Mammary epithelial cell (primary cell): ENCODE measurements at regions not wholly inside any gene's neighbourhood (a gene's known extent, or its start where the extent isn't known, plus 50 kb on each side); places are given as distances from the start of the nearest gene placed in this dataset.

ENCODE experiments used
- EZH2 ChIP-seq: IDR thresholded peaks from 2 replicates; pipeline ENCODE4 v1.6.1; 2012; ENCODE audit warnings: low read length, inconsistent platforms, borderline replicate concordance
- TF ChIP-seq, protein P1 (sequence below), 2 donors: IDR thresholded peaks in 1 of 2; conservative IDR thresholded peaks in 1 of 2; 2 replicates each; pipeline ENCODE4 v1.5.1; 2011 to 2012; ENCODE audit warnings: inconsistent platforms in 2 of 2, low read length in 2 of 2, mild to moderate bottlenecking in 2 of 2, control low read depth in 1 of 2, low read depth in 1 of 2; ENCODE audit not compliant: insufficient read depth in 1 of 2; ENCODE audit errors: extremely low read depth in 1 of 2

DNA sequence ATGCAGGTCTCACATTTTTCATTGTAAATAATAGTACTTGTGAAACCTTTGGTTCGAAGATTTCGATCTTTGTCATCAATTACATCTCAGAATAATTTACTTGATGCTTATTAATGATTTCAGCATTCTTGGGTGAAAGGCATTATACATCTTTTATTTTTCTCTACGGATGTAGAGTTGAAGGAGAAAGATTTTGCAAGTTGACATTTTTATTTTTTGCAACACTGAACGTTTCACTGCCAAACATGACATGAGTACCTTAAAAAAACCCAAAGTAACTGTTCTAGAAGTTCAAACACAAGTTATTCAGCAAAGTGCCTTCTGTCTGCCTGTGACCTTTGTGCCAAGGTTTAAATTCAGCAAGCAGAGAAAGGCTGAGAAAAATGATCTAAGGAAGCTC lies 97.3 kb upstream of the SGK1 start:
- TF ChIP-seq, protein P1, sequence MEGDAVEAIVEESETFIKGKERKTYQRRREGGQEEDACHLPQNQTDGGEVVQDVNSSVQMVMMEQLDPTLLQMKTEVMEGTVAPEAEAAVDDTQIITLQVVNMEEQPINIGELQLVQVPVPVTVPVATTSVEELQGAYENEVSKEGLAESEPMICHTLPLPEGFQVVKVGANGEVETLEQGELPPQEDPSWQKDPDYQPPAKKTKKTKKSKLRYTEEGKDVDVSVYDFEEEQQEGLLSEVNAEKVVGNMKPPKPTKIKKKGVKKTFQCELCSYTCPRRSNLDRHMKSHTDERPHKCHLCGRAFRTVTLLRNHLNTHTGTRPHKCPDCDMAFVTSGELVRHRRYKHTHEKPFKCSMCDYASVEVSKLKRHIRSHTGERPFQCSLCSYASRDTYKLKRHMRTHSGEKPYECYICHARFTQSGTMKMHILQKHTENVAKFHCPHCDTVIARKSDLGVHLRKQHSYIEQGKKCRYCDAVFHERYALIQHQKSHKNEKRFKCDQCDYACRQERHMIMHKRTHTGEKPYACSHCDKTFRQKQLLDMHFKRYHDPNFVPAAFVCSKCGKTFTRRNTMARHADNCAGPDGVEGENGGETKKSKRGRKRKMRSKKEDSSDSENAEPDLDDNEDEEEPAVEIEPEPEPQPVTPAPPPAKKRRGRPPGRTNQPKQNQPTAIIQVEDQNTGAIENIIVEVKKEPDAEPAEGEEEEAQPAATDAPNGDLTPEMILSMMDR (conservative IDR thresholded peaks at IDR 0.05 in 1 of 2, IDR thresholded peaks at IDR 0.05 in 1 of 2; ENCODE audit: extremely low read depth in 1 of 2, insufficient read depth in 1 of 2, low read depth in 1 of 2, low read length in 2 of 2), result no peak
- TF ChIP-seq EZH2, result no peak
